HG03378 (cell line): ENCODE measurements at regions not wholly inside any gene's neighbourhood (a gene's known extent, or its start where the extent isn't known, plus 50 kb on each side); places are given as distances from the start of the nearest gene placed in this dataset.
"Not testable (repeated sequence)": the region's sequence is repeated elsewhere in the genome, so short reads cannot be mapped to it uniquely, and the experiment has no call there.

Experiments used
- ATAC-seq: cut with Tn5 transposase; IDR thresholded peaks from one replicate; pipeline ENCODE4 v1.9.1; 2021; ENCODE audit warnings: mild to moderate bottlenecking, moderate library complexity; ENCODE audit not compliant: unreplicated experiment

DNA sequence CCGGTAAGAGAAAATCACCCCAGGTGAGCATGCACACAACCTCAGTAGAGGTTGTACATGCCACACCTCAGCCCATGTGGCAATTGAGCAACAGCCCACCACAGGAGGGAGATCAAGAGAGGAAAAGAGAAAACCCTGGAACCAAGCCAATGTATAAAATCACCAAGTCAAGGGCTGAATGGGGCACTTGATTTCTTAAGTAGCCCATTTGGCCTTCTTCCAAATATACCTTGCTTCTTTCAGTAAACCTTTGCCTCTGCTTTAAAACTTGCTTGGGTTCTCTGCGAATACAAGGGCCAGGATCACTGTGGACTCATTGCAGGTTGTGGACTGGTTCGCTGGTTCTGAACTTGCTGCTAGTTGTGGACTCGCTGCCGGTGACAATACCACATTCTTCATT lies 1814.0 kb downstream of the PLA2G4A start:
- no peak for ATAC-seq

DNA sequence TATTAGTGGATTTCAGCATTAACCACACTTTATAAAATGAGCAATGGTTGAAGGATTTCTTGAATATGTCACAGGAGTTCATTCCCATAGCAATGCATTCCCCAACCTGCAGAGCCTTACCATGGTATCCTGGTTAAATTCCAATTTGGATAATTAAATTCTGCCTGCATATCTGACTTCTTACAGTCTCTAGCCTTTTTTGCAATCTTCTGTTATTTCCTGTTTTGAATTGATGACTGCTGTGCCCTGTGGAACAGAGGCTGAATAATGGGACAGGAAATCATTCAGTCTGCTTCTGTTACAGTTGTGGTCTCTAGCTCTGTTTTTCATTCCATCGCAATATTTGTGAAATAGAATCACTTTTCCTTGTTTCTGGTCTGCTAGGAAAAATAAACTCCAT lies 1823.9 kb downstream of the PLA2G4A start:
- ATAC-seq: no peak

GRCh38 chr1:188655966-188656365 lies 1821.7 kb downstream of the BRINP3 start:
- ATAC-seq: not testable (repeated sequence)

- ATAC-seq: no peak
Observed at GRCh38 chr1:188660572-188660971, 1817.1 kb downstream of the BRINP3 start.

- no peak for ATAC-seq
Observed at GRCh38 chr1:188665477-188665876, 1812.2 kb downstream of the BRINP3 start.

GRCh38 chr1:188668083-188668482 lies 1809.6 kb downstream of the BRINP3 start:
- no peak for ATAC-seq

- ATAC-seq: no peak
Observed at GRCh38 chr1:188669728-188670382, 1807.8 kb downstream of the BRINP3 start.

GRCh38 chr1:188670837-188671236 lies 1806.8 kb downstream of the BRINP3 start:
- ATAC-seq: no peak

GRCh38 chr1:188672153-188672552 lies 1805.5 kb downstream of the BRINP3 start:
- no peak for ATAC-seq

GRCh38 chr1:188689542-188689941 lies 1788.1 kb downstream of the BRINP3 start:
- ATAC-seq: no peak

GRCh38 chr1:188700116-188700515 lies 1777.5 kb downstream of the BRINP3 start:
- ATAC-seq: no peak

DNA sequence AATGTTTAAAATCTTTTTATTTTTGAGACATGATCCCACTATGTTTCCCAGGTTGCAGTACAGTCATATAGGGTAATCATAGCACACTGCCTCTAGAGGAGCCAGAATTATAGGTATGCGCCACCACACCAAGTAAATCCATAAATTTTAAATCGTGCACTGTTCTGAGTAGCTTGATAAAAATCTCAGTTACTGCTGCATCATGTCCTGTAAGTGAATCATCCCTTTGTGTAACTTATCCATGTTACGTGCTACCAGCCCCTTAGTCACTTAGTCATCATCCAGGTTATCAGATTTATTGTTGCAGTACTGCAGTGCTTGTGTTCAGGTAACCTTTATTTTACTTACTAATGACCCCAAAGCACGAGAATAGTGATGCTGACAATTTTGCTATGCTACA lies 1770.9 kb downstream of the BRINP3 start:
- no peak for ATAC-seq

- ATAC-seq: no peak
Observed at GRCh38 chr1:188708795-188709535, 1768.7 kb downstream of the BRINP3 start.

GRCh38 chr1:188715566-188715965 lies 1762.1 kb downstream of the BRINP3 start:
- ATAC-seq: no peak

DNA sequence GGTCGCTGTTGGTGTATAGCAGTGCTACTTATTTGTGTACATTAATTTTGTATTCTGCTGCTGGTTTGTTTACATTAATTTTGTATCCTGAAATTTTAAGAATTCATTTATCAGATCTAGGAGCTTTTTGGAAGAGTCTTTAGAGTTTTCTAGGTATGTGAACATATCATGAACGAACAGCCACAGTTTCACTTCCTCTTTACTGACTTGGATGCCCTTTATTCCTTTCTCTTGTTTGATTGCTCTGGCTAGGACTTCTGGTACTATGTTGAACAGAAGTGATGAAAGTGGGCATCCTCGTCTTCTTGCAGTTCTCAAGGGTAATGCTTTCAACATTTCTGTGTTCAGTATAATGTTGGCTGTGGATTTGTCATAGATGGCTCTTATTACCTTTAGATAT lies 1757.9 kb downstream of the BRINP3 start:
- no peak for ATAC-seq

DNA sequence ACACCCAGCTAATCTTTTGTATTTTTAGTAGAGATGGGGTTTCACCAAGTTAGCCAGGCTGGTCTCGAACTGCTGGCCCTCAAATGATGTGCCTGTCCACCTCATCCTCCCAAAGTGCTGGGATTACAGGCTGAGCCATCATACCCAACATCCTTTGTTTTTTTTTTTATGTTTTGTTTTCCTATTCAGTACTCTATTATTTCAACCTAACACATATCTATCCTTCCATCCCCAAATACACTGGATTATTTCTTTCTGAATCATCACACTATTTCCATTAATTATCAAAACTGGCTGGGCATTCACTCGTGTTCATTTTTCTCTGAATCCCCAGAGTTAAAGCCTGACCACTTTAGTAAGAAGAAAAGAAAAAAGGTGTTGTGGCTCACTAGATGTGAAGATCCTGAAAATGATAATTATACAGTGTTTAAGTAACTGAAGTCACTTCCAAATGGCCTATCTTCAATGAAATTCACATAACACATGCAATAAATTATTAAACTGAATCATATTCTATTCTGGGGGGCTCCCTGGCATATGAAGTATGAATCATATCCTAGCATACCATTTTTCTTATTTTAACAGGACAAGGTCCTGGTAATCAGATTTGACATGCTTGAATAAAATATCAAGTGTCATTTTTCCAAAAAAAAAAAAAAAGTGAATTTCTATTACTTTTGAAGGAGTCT lies 1754.2 kb downstream of the BRINP3 start:
- no peak for ATAC-seq

DNA sequence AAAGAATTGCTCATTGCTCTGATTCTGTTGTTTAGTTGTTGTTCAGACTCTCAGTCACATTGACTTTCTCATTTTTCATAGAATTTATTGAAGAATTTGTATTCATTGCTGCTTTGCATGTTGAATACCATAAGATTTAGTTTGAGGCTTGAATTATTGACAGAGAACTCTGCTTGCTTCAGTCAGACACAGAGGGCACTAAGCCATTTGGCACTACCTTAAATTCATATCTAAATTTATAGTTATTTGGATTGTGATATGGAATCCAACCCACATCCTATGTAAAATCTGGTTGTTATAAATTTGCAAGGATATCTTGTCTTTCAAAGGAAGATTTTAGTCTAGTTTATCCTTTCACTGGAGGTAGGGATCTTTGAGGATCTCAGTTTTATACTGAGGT lies 1748.6 kb downstream of the BRINP3 start:
- ATAC-seq: no peak

GRCh38 chr1:188735567-188735966 lies 1742.1 kb downstream of the BRINP3 start:
- no peak for ATAC-seq

DNA sequence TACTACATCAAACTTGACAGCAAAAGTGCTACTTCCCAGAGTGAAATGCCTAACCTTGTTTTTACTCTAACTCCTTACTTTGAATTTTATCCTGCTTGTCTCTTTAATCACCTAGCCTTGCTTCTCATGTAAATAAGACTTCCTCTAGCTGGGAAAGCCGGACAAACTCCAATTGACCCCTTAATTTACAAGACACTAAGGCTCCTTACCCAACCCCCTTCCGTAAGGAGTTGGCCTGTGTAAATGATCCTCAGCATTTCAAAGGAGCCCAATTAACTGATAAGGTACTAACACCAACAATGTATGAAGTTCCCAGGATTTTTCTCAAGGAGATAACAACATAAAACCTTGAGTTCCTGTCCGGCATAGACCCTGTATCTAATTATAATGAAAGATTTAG lies 1728.4 kb downstream of the BRINP3 start:
- ATAC-seq: not testable (repeated sequence)

DNA sequence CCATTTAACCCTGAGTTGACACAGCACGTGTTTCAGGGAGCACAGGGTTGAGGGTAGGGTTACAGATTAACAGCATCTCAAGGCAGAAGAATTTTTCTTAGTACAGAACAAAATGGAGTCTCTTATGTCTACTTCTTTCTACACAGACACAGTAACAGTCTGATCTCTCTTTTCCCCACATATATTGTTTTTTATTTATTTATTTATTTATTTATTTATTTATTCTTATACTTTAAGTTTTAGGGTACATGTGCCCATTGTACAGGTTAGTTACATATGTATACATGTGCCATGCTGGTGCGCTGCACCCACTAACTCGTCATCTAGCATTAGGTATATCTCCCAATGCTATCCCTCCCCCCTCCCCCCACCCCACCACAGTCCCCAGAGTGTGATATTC lies 1725.6 kb downstream of the BRINP3 start:
- not testable (repeated sequence) for ATAC-seq

DNA sequence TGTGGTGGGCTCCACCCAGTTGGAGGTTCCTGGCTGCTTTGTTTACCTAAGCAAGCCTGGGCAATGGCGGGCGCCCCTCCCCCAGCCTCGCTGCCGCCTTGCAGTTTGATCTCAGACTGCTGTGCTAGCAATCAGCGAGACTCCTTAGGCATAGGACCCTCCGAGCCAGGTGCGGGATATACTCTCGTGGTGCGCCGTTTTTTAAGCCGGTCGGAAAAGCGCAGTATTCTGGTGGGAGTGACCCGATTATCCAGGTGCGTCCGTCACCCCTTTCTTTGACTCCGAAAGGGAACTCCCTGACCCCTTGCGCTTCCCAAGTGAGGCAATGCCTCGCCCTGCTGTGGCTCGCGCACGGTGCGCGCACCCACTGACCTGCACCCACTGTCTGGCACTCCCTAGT lies 1719.9 kb downstream of the BRINP3 start:
- not testable (repeated sequence) for ATAC-seq

DNA sequence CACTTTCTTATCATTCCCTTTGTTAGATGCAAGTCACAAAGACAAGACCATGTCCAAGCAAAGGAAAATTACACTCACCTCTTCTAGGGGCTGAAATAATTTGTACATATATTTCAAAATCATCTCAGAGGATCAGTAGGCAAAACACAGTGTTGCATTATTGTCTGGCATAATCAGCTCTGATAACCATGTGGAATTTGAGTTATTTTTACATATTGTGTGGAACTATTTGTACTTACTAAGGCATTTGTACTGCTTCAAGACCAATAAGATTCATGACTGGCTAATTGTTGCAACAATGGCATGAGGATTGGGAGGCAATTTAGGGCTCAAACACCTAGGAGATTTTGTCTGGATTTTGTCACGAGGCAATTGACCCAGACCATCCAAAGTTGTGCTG lies 1716.4 kb downstream of the BRINP3 start:
- no peak for ATAC-seq
